NCI-H1105 treated with DMSO at 0.1 percent for 48 hours (cell line): ENCODE measurements at regions not wholly inside any gene's neighbourhood (a gene's known extent, or its start where the extent isn't known, plus 50 kb on each side); places are given as distances from the start of the nearest gene placed in this dataset.
"Not testable (repeated sequence)": the region's sequence is repeated elsewhere in the genome, so short reads cannot be mapped to it uniquely, and the experiment has no call there.

Experiments used
- DNase-seq: peaks from one replicate; lab custom pipeline; 2025; lab: John Stamatoyannopoulos, UW

DNA sequence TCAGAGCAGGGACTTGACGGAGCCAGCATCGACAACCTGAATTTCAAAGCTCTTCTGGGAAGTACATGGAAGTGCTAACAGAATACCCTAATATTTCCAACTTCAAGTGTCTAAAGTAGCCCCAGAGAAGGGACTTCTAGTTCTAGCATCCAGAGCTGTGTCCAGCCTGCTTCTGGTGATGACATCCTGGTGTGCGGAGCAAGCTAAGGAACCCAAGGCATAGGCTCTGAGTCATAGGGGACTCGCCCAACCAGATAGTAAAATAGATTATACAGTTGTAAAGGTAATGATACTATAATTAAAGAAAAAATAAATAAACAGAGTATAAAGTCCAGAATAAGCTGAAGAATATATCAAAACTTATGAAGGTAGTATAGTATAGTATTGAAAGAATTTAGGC is 108.1 kb upstream of the SERPINE2 start:
- DNase-seq = no peak

DNA sequence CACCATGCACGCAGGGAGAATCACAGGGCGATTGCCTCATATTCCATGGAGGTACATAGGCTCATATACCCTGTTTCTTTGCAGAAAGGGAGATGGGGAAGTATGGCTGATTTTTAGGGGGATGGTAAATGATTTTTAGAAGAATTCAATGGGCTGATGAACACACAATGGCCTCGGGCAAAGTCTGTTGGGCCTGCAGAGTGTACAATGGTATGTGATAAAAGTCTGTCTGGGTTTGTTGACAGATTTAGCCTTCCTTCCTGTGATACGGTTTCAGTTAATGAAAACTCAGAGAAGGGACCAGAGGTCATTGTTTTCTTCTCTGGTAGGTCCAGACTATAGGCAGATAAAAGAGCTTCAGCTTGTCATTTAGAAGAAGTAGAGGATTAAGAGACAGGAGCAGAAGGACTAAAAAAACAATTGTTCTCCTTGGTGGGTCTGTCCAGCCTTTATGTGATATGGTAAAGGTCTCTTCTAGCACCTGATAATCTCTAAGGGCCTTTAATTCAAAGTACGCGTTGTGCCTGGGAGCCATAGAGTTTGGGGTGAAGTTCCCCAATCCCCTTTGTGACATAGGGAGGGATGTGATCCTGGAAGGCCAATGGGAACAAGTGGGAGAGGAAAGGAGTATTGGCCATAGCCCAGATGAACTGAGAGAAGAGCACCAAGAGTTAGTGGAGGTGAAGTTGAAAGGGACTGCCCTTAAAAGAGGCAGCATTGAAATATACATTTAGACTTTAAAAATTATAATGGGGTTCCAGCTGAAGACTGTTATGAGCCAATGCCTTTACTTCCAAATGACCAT is 107.5 kb upstream of the SERPINE2 start:
- DNase-seq = no peak

DNA sequence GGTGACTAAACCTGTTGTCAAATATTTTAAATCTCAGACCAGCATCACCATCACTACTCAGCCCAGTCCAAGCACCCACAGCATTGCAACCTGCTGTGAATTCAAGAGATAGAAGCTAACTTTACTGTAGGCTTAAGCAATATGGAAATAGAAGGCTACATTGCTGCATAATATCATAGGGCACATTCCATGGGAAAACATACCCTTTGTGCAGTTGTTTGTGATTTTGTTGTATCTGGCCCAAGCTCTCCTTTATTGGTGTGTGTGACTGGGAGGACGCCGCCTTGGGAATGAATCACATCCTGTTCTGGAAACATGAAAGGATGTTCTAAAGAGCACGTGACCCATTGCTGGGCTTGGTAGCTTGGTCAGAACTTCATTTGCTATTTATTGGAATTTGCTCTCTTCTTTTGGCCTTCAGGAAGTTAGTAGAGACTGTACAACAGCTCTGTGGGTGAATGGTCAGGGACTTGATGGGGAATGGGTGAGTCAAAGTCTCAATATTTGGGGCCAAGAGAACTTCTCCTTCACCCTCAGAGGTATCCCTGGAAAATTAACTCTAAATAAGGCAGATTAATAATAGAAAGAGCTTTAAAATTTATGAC is 106.8 kb upstream of the SERPINE2 start:
- DNase-seq = no peak

DNA sequence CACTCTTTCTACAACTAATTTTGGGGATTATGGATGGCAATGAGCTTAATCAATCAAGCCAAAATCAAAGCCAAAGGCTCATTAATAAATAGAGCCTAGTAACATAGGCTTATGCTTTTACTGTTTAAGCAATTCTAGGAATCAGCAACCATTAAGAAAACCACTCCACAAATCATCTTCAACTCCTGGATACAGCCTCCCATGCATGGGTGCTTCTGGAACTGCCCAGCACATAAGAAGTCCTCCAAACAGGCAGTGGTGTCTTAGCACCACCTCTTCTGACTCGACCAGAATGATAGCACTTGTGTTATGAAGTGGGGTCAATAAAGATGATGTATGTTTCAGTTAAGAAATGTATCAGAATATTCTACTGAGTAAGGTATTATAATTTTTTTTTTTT is 104.4 kb upstream of the SERPINE2 start:
- DNase-seq = no peak

DNA sequence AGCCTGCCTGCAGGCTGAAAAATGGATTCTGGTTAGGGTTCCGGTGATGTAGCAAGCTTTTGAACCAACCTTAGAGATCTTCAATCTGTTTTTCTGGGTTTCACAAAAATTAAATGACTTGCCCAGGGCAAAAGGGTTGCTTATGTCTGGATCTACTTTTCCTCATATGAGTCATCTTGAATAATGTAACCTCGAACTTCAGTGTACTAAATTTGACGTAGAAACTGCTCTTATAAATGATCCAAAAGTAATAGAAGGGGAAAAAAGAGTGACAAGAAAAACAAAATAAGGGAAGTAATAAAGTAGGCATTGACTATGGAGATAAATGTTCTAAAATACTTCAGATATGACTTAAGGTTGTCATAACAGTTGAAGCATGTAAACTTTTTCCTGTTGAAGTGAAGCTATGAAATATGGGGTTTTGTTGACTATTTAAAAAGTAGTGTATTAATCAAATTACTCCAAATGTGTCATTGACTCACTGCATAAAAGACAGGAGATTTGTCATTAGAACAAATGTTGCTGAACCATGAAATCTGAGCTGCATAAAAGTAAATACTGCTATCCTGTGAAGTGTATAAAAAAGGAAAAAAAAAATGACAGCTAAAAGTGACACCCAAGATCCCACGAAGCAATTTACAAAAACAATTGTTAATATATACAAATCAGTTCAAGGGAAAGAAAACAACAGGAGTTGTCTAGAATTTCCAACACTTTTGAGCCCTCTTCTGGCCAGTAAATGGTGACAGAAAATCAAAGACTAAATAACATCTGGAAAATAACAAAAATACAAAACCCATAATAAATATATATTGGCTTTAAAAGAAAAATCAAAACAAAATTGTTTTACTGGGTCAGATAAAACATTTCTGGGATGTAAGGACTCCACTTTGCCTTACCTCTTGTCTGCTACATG is 103.6 kb upstream of the SERPINE2 start:
- DNase-seq = no peak

DNA sequence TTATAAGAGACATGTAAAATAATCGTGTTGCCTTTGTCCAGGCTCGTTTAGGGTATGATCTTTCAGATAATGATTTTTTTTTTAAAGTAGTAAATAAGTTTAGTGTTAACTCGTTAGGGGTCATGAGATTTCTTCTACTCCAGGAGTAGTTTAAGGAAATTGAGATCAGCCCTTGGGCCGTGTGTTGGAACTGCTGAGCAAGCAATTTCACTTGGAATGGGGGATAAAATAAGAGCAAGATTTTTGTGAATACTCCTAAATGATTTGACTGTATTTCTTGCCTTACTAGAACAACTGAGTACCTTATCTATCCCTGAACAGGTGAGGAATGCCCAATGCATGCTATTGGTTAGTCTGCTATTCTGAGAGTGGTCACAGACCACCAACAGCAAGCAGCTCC is 102.2 kb upstream of the SERPINE2 start:
- no peak for DNase-seq

DNA sequence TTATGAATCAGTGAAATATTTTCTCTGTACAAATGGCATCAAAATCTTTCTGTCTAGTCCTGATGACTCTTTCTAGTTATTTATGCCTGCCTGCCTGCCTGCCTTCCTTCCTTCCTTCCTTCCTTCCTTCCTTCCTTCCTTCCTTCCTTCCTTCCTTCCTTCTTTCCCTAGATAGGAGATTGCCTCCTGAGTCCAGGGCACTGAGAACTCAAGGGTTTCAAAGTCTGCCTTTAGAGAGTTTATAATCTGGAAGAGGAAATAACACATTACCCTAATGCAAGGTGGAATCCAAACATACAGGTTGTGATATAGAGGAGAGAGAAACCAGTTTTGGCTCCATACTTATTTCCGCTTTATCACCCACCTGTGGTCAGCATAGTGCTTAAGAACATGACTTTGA is 98.1 kb upstream of the SERPINE2 start:
- no peak for DNase-seq

DNA sequence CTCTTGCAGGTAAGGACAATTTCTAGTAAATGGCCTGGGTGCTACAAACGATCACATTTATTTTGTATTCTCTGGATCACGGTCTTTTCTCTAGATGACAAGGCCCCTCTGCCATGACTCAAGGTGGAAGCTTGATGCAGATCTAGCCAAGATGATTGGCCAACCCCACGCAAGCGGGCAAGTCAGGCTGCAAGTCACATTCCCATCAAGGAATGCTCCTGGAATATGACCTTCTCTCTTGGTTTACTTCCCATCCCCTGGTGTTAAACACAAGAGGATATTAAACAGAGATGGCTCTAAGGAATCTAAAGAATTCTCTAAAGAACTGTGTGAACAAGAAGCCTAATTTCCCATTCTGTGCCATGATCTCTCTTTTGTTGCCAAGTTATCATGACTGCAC is 97.3 kb upstream of the SERPINE2 start:
- DNase-seq = no peak

DNA sequence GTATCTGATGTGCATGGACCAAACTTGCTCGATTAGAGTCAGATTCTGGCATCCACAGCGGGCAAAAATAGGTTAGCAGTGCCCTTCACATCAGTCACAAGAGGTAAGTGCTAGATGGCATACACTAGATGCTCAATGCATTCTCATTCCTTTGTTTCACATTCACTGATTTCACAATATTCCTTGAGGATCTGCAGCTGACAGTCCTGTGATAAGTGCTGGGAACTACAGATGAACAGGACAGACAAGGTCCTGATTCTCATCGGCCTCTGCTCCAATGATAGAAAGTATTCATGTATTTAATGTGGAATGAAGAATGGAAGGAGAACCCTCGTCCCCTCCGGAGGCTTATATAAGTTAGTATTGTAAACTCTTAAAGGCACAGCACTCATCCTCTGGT is 96.8 kb upstream of the SERPINE2 start:
- DNase-seq = no peak

DNA sequence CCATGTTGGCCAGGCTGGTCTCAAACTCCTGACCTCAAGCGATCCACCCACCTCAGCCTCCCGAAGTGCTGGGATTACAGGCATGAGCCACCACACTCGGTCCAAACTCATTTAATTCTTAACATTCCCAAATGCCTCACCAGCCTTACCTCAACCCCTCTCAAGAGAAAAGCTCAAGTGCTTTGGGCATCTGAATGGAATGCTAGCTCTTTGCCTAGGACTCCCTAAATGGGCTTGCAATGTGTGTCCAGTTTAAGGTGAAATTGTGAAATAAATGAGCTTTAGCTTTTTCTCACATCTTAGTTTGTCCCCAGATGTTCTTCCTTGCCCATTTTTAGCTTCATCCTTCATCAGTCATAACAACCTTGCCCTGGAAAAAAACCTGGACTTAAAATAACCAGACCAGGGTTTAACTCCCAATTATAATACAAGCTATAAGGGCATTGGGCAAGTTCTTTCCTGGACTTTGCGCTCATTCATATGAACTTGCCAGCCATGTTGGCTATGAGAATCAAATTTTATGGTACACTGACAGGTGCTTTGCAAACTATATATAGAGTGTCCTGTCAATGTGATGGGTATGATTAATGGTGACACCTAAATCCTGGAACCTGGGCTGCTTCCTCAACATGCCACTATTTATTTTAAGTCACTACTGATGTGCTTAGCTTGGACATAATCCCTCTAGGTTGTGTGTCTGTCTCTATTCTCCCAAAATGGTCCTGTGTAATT is 95.1 kb upstream of the SERPINE2 start:
- DNase-seq = no peak

DNA sequence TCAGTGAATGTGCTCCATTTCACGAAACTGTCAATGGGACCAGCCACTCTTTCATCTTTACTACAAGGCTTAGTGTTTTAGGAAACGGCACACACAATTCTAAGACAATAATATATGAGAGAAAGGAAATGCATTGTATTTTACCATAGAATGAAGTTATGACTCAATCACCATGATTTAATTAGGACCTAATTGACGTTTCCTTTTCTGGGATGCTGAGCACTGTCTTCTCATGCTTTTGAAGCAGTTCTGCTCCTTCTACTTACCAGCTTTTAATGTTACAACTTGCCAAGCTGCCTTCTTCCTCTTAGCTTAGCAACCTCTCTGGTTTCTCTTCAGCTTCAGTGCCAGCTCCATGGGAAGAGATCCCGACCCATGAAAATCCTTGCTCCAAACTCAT is 94.3 kb upstream of the SERPINE2 start:
- DNase-seq = no peak

DNA sequence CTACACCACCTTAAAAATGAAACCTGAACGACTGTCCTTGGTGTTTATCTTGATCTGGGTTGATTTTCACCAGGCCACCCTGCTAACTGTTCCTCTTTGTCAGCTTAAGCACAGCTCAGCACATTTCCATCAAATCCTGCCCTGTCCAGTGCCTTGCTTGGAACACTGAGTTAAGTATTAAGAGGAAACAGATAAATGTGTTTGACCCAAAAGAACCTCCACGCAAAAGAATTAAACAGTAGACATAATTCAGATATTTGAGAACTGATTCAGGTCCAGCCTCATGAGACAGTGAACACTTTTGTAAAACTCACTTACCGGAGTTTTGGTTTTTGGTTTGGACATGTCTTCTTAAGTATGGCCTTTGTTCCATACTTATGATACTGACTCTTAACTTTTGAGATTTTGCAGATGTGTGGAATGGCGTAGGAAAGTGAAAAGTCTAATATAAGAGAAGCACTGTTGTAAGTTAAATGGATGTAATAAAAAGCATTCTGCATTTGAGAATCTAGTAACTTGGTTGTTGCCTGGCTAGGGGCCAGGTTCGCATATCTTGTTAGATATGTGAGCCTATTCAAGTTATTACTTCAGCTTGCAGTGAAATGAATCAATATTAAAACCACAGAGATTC is 88.9 kb upstream of the SERPINE2 start:
- no peak for DNase-seq

DNA sequence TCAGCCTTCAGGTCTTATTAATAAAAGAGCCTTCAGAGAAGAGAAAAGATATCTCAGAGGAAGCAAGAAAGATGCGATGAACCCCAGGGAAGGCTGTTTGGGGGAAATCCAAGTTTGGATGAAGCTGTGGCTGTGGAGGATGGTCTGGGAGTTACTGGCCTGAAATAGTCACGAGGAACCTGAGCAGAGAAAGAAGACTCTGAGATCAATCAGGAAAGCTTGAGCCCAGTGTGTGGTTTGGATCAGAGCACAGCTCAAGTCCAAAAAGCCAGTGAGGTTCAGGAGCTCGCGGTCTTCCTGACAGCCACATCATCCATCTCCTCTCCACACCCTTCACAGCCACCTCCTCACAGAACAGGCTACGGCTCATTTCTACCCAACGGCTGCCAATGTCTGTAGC is 87.4 kb upstream of the SERPINE2 start:
- no peak for DNase-seq

DNA sequence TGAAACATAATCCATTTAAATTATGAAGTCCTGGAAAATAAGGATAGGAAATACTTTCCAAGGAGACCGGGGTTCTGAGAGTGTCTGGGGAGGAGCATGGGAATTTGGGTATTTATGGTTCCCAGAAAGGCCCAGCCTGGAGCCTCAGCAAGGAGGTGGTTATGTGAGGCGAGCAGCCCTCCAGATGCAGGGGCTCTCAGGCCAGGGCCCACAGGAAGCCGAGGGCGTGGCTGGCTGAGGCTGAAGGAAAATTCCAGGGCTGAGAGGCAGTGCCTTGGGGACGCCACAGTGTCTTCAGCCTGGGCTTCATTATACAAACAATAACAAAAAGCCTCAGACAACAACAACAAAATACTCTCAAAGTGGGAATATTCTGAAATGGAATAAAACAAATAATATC is 86.9 kb upstream of the SERPINE2 start:
- no peak for DNase-seq

DNA sequence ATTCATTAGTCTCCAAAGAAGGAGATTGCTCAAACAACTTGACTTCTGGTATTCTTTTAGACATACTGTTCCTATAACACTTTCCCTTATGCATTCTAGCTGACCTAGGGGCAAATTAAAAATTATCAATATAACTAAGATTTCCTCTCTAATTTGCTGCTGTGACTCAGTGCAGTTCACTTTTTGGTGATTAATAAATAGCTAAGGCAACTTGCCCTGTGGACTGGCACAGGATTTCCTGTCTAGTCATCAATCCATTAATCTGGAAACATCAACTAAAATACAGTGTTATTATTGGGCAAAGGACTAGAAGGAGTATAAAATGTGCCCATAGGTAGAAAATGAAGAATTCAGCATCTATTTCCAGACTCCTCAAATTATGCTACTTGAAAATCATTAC is 83.5 kb upstream of the SERPINE2 start:
- no peak for DNase-seq

DNA sequence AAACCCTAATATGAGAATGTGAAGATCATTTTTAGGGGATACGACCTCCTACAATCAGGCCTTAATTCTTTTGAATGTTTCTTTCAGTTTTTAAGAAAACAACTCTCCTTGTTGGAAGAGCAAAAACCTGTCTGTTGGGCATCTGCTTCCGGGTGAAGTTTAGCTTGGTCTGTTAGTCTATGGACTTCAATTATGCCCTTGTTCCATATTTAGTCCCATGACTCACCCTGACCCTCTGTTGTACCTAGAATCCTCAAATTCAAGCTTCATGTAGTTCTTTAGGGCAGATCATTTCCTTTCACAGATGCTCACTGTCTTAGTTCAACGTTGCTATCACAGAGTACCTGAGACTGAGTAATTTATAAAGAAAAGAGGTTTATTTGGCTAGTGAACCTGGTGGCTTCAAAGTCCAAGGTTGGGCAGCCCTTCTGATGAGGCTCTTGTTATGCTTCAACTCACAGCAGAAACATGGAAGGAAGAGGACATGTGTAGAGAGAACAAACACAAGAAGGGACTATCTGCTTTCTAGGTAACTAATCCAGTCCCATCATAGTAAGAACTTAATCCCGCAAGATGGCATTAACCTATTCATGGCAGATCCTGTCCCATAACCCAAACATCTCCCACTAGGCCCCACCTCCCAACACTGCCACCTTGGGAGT is 82.5 kb upstream of the SERPINE2 start:
- DNase-seq = no peak

DNA sequence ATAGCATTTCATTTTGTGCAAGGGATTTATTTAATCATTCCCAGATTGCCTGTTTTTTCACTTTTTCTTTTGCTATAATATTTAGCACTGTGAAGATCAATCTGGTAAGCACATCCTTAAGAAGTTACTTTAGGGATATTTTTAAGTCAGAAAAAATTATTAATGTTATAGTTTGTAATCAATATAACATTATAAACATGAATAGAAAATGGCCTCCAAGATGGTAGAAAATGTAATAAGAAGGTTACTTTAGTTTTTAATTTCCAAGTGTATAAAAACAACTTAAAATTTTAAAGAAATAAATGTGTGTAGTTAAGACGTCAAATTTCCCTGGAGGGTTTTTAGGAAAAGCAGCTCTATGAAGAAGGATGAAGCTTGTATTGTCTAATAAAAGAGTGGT is 81.9 kb upstream of the SERPINE2 start:
- no peak for DNase-seq

DNA sequence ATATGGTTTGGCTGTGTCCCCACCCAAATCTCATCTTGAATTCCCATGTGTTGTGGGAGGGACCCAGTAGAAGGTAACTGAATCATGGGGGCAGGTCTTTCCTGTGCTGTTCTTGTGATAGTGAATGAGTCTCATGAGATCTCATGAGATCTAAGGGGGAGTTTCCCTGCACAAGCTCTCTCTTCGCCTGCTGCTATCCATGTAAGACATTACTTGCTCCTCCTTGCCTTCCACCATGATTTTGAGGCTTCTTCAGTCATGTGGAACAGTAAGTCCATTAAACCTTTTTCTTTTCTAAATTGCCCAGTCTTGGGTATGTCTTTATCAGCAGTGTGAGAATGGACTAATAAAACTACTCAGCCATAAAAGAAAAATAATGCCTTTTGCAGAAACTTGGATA is 80.8 kb upstream of the SERPINE2 start:
- not testable (repeated sequence) for DNase-seq

DNA sequence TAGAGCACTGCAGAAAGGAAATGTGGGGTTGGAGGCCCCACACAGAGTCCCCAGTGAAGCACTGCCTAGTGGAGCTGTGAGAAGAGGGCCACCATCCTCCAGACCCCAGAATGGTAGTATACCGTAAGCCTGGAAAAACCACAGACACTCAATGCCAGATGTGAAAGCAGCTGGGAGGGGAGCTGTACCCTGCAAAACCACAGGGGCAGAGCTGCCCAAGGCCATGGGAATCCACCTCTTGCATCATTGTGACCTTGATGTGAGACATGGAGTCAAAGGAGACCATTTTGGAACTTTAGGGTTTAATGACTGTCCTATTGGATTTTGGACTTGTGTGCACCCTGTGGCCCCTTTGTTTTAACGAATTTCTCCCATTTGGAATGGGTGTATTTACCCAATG is 75.3 kb upstream of the SERPINE2 start:
- DNase-seq = no peak

DNA sequence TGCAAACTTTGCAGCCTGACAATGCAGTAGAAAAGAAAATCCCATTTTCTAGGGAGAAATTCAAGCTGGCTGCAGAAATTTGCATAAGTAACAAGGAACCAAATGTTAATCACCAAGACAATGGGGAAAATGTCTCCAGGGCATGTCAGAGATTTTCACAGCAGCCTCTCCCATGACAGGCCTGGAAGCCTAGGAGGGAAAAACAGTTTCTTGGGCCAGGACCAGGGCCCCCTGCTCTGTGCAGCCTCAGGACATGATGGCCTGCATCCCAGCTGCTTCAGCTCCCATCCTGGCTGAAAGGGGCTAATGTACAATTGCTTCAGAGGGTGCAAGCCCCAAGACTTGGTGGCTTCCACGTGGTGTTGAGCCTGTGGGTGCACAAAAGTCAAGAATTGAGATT is 74.8 kb upstream of the SERPINE2 start:
- not testable (repeated sequence) for DNase-seq

DNA sequence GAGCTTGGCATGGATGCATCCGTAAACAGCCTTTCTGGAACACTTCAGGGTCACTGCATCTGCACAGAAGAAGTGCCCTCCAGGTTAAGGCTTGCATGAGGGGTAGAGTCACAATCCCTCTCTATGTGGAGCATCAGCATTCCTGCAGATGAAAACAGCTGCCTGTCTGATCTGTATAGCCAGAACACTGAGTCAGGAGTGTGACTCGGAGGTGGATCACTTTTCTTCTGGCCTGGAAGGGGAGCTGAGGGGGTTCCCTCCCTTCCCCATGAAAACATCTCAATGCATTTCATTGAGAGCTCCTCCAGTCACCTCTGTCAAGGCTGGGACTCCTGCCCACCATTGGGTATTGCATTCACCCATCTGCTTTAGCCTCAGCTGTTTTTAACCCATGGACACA is 72.5 kb upstream of the SERPINE2 start:
- DNase-seq = no peak
